ENCODE measurements at regions not wholly inside any gene's neighbourhood (a gene's known extent, or its start where the extent isn't known, plus 50 kb on each side); places are given as distances from the start of the nearest gene placed in this dataset.
"Not testable (repeated sequence)": the region's sequence is repeated elsewhere in the genome, so short reads cannot be mapped to it uniquely, and the experiment has no call there.

DNA sequence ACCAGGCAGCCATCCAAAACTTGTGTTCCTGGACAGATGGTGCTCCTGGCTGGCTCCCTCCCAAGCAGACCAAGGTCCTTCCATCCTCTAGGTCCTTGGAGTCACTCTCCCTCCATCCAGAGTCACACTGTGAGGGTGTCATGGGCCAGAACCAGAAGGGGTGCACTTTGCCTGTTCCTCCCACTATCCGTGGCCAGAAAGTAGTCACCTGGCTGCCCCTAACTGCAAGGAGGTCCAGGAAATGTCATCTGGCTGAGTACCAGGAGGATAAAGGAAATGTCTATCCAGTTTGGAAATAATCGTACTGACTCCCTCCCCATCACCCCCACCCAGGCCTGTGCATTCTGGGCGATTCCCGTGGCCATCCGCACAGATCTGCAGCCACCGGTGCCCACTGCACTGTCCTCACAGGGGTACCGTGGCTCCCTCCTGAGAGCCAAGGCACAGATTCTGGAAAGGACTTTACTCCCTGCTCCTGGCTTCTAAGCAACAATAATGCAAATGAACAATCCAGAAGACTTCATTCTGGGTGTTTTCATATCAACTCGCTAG, 253.2 kb downstream of the NPHP4 start:
- no peak for DNase-seq (ENCODE audit: low spot score in 2 of 2)
- no peak for FAIRE-seq

DNA sequence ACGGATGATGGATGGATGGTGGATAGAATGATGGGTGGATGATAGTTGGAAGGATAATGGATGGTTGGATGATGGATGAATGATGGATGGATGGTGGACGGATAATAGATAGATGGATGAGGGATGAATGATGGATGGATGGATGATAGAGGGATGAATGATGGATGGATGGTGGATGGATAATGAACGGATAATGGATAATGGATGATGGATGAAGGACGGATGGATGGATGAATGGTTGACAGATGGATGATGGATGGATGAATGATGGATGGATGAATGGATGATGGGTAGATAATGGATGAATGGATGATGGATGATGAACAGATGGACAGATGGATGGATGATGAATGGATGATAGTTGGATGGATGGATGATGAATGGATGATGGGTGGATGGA, 255.1 kb downstream of the NPHP4 start:
- FAIRE-seq = no peak
- DNase-seq (ENCODE audit: low spot score in 2 of 2) = no peak

DNA sequence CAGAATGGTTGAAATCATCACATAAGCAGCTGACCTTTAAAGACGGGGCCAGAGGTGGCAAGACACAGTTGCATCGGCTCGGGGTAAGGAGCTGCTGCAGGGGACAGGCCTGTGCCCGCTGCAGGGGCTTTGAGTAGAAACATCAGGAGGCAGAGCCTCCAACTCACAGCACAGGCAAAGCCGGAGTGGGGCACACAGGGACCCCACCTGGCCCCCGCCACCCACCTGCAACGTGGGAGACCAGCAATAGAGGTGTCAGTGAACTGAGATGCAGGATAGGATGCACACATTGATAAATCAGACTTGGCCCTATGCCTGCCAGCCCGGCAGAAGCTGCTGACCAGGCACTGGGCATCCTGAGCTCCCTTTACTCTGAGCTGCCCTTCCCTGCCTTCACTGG, 257.2 kb downstream of the NPHP4 start:
- FAIRE-seq = no peak

DNA sequence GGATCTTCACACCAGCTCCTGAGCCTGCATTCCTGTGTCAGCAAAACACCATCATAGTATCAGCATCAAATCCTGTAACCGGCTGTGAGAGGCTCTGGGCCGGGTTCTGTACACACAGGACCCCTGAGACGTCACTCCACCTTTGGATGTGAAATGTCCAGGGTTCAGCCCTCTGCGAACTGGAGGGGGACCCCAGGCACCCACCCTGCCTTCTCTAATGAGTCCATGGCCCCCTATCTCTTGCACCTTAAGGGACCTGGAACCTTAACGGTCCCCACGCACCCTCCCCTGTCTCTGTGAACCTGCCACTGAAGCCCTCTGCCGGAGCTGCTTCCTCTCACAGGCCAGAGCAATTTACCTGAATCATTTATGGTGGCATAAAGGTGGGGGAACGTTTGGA, 257.8 kb downstream of the NPHP4 start:
- no peak for DNase-seq (ENCODE audit: low spot score in 2 of 2)
- FAIRE-seq = no peak

More for the DNA sequence above, 257.2 kb downstream of the NPHP4 start:
- no peak for DNase-seq (ENCODE audit: low spot score in 2 of 2)

DNA sequence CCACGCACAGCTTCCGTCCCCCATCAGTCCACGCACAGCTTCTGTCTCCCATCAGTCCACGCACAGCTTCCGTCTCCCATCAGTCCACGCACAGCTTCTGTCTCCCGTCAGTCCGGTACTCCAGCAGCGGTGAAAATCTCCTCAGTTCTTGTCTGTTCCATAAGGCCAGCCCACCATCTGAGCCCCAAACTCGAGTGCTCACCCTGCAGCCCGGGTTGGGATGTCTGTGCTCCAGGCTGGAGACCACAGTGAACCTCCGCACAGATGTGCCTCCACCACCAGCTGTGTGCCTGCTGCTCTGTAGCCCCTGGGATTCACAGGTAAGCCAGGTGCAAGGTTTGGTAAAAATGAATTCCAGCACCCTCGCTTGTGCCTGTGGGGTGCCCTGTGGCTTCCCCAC, 258.6 kb downstream of the NPHP4 start:
- DNase-seq (ENCODE audit: low spot score in 2 of 2) (no peak), FAIRE-seq (no peak)

DNA sequence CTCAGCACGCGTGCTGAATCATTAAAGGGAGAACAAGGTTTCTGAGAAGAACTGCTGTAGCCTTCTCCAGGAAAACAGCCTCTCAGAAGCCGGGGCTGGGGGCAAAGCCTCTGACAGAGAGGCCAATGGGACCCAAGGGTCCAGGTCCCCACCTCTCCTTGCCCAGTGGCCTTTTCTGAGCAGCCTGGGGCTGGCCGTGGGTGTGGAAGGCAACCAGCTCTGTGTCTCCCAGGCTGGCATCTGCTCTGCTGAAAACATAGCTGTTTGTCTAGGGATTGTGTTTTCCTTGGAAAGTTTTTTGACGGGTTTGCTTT, 261.2 kb downstream of the NPHP4 start:
- DNase-seq (ENCODE audit: low spot score in 2 of 2) = no peak
- FAIRE-seq = no peak

DNA sequence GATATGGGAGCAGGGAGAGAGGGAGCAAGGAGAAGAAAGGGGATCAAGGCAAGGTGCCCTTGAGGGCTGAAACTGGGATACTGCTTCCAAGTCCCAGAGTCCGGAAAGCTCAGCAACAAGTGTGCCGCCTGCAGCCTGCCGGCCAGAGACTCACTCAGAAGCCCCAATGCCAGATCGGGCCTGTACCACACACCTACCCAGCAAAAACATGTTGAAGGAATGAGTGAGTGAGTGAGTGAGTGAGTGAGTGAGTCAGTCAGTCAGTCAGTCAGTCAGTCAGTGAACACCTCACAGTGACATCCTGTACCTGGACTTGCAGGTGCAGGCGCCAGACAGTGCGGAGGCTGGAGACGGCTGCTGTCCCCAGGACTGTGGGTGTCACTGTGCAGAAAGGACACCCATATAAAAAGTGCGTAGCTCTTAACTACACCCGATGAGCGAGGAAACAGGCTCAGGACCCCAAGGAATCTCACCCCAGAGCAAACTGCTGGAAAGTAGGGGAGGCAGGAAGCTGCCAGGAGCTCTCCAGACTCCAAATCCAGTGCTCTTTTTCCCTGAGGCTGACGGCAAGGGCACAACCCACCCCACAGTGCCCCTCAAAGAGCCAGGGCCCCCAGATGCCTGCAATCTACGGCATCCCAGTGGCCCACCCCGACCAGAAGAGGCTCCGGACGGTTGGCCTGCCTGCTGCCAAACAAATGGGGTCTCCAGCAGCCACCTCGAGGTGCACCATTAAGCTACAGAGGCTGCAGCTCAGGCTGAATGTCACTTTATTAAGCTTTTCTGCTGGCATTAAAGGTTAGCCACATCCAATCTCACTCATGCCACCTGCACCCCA, 261.7 kb downstream of the NPHP4 start:
- FAIRE-seq = no peak
- no peak for DNase-seq (ENCODE audit: low spot score in 2 of 2)

DNA sequence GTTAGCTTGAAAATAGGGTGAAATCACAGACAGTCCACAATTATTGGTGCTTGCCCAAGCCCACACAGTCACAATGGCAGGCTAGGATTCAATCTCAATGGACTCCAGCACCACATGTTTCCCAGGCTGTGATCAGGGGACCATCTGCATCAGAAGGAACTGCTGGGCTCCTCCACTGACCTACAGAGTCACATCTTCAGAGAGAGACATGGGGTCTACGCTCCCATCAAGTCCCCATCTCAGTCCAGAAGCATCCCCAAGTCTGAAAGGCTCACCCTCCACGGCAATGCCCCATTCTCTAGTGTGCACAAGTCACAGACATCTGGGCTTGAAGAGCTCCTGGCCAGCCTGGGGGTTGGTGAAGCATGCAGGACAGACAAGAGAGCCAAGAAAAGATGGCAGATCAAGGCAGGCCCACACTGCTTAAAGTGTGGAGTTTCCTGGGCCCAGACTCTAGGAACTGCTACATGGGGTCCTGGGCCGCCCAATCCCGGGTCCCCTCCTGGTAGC, 262.5 kb downstream of the NPHP4 start:
- FAIRE-seq = no peak

DNA sequence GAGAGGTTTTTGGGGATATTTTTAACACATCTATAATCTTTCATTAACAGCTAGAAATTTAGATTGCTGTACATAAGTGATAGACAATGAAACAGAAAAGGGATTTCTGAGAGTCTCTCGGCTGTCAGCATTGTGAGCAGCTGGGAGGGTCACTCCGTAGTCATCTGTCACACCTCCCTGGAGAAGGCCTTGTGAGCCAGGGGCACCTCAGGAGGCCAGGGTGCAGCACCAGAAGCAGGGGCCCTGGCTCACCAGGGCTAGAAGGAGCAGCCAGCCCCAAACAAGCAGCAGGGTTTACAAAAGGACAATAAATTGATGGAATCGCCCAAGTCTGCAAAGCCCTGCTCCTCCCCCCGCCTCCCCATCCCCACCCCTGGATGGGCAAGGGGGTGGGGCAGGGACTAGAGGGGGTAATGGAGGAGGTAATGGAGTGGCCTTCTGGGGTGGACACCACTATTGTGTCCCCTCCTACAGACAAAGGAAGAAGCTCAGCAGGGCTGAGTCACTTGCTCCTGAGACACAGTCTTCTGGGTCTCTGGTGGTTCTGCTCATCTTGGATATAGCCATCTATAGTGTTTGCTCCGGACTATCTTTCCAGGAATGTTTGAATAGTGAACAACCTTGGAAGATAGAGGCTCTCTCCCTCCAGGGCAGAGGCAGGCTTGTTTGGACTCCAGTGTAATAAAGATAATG, 263.4 kb downstream of the NPHP4 start:
- FAIRE-seq = no peak

More for the DNA sequence above, 262.5 kb downstream of the NPHP4 start:
- DNase-seq (ENCODE audit: low spot score in 2 of 2) = no peak

DNA sequence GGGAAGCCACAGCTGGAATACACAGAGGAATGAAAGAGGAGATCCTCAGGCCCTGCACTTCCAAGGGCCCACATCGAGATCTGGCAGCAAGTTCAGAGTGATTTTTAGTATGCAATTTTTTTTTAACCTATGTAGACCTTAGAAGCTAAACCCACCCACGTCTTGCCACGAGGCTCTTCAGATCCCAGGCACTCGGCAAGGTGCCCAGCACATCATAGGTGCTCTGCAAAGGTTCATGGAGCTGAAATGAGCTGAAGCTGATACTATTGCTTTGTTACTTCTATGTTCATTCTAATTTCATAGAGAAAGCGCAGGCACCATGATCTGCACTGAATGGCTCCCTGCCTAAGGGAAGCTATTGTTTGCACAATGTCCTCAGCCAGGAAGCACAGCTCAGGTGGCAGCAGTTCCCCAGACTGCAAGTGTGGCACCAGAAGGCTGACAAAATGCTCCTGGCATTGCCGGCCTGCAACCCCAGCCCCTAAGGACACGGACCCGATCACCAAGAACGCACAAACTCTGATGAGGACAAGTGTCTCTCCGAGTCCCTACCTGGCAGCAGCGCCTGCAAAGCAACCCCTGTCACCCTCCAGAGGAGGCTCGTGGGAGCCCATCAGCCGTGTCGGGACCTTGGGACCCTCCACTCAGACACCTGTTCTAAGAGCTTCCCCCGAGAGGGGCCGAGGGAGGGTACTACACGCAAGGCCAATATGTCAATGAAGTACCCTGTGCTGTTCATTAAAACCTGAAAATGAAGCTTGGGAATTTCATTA, 264.2 kb downstream of the NPHP4 start:
- DNase-seq (ENCODE audit: low spot score in 2 of 2) (no peak), FAIRE-seq (no peak)

More for the DNA sequence above, 263.4 kb downstream of the NPHP4 start:
- no peak for DNase-seq (ENCODE audit: low spot score in 2 of 2)

DNA sequence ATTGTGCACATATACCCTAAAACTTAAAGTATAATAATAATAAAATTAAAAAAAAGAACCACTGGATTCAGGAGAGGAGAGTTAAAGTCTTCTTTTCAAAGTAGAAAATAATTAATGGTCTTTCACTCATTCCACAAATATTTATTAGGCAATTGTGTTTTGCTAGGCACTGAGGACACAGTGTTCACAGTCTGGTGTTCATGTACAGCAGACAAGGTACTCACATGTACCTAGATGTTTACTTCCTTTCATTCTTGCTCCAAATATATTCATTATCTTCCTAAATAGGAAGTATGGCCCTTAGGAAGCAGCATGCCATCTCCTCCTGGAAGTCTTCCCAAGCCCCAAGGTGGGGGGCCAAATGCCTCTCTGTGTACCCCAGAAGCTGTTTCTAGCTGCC, 265.0 kb downstream of the NPHP4 start:
- no peak for DNase-seq (ENCODE audit: low spot score in 2 of 2)
- no peak for FAIRE-seq

DNA sequence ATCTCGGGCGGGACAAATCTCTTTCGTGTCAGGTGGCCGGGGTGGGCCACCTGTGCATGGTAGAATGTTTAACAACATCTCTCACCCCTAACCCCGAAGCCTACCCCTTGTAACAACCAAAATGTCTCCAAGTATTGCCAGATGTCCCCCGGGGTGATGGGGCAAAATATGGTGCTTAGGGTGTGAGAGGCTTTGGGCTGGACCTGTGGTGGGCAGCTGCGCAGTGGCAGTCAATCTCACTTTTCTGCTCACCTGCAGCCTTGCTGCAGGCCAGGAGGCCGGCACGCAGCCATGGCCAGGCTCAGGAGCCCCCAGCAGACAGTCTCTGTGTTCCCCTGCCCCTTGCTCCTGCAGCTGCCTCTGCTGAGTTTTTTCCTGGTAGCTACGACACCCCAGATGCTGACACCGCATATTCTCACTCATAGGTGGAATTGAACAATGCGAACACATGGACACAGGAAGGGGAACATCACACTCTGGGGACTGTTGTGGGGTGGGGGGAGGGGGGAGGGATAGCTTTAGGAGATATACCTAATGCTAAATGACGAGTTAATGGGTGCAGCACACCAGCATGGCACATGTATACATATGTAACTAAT, 265.5 kb downstream of the NPHP4 start:
- not testable (repeated sequence) for DNase-seq (ENCODE audit: low spot score in 2 of 2); FAIRE-seq

DNA sequence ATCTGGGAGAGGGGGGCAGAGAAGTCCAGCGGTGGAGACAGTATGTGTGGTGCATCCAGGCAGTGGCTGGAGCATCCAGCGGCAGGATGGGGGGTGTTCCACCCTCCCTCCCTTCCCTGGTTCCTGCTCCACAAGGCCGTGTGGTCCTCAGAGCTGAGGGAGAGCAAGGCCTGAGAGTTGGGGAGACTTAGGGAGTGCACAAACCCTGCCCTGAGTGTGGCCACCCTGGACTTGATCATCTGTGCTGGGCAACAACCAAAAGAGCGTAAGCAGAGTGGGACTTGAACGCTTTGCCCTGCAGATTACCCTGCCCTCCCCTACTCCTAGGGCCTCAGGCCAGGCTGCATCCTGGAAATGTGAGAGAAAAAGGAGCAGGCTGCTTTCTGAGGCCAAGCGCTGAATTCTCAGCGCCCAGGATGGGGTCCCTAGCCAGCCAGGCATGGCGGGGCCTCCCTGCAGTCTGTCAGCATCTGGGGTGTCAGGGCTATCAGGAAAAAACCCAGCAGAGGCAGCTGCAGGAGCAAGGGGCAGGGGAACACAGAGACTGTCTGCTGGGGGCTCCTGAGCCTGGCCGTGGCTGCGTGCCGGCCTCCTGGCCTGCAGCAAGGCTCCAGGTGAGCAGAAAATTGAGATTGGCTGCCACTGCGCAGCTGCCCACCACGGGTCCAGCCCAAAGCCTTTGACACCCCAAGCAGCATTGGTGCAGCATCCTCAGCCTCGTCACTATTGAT, 266.2 kb downstream of the NPHP4 start:
- no peak for DNase-seq (ENCODE audit: low spot score in 2 of 2)
- no peak for FAIRE-seq

DNA sequence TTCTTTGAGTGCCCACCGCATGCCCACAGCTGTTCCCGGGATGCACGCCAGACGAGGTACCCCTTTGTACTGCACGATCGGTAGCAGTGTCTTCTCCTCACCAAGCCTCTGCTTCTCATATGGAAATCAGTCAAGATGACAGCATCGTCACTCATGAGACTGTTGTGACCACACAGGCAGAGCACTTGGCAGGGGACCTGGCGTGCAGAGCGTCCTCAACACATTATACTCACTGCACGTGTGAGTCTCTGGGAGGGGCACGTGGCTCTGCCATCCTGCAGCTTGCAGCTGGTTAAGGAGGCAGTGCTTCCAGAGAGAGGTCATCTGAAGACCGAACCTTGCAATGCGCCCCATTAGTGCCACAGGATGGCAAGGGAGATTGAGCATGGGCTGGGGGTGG, 266.8 kb downstream of the NPHP4 start:
- no peak for FAIRE-seq
- DNase-seq (ENCODE audit: low spot score in 2 of 2) = no peak

DNA sequence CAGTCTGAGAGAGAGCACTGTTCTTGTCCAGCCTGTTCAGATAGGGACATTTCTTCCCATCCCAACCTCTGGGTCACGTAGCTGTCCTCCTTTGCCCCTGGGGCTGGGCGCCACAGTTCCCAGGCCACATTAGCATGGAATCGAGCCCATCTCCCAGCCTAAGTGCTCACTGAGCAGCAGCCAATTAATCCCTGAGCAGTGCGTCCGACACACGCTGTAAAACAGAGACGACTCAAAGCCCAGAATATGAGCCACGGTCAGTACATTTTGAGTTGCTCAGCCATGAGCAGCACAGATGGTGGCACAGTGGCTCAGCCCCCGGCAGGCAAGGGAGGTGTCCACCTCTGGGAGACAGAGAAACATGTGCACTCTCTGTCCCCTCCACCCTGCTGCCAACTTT, 267.4 kb downstream of the NPHP4 start:
- FAIRE-seq = no peak
- DNase-seq (ENCODE audit: low spot score in 2 of 2) = no peak

DNA sequence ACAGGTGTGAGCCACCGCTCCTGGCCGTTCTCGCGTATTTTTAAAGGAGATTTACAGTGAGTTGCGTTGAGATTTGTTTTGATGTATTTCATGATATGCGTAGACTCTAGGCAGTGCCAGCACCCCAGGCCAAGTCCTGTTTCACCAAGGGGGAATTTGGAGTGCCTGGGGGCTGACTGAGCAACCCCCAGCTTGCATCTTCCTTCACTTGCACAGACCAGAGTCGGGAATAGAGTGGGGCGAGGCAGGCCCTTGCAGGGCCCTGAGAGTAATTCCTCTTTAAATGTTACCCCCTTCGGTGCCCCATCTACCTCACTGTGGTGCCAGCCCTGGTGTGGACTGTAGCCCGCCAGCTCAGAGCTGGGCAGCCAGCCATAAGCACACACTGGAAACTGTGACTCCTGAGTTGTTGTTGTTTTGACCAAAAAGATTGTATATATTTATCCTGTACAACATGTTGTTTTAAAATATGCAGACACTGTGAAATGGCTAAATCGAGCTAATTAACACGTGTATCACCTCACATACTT, 269.5 kb downstream of the NPHP4 start:
- FAIRE-seq (no peak), DNase-seq (ENCODE audit: low spot score in 2 of 2) (no peak)

DNA sequence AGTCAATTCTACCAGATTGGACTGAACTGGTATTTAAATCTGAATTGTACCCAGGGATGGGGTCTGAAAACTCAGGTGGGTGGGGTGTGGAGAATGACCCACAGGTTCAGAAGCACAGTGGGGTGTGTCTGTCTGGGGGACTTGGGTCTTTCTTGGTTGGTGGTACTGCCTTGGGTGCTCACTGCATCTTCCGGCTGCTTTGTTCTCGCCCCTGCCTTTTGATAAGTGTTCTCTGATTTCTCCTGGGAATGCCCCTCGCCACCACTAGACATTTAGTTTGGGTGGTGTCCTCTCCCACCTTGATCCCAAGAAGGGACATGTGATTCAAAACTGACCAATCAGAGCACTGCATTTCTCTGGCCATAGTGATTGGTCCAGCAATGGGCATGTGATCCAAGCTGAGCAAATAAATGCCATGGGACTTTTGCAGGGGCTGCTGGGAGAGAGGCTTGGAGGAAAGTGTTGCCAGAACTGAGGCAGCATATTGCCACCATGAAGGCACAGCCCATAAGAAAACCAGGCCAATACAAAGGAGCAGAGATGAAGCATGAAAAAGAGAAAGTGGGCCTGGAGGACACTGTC, 270.5 kb downstream of the NPHP4 start:
- FAIRE-seq (no peak), DNase-seq (ENCODE audit: low spot score in 2 of 2) (no peak)

DNA sequence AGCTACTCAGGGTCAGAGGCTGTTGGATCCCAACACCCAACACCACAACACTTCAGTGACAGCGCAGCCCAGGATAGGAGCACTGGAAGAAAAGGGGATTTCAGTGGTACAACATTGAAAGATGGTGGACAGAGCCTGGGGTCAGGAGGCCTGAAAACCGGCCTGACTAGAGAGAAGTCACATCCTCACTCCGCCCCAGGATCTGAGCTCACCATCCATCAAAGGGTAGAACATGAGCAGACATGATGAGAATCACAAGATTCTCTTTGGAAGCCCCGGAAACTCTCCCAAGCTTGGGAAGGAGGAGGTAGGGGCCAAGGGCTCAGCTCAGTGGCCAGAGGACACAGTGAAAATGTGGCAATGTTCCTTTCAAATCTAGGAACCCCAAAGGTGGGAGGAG, 271.3 kb downstream of the NPHP4 start:
- no peak for DNase-seq (ENCODE audit: low spot score in 2 of 2)
- no peak for FAIRE-seq

DNA sequence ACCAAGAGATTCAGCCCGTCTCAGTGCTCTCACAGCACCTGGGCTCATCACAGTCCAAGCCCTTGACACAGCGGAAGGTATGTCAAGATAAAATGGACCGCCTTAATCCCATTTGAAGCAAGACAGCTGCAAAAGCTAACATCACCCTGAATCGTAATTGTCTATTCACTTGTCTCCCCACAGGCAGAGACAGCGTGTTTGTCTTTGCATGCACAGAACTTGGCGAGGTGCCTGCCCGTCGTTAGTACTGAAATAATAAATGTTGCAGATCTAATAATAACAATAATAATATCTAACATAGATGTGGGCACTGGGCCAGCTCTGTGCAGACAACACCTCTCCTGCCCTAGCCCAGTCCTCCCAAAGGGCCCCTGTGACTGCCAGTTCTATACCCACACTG, 271.7 kb downstream of the NPHP4 start:
- no peak for DNase-seq (ENCODE audit: low spot score in 2 of 2)

More for the DNA sequence above, 271.7 kb downstream of the NPHP4 start:
- FAIRE-seq = no peak
